Left cardiac atrium (tissue), 4 donors: ENCODE measurements at regions not wholly inside any gene's neighbourhood (a gene's known extent, or its start where the extent isn't known, plus 50 kb on each side); places are given as distances from the start of the nearest gene placed in this dataset.

Experiments used
- ATAC-seq, 2 donors: fragments of 200-7000 bp; cut with Tn5 transposase; one replicate each; pipeline ENCODE4 v1.9.1; 2020; ENCODE audit warnings: mild to moderate bottlenecking in 2 of 2, moderate library complexity in 2 of 2
- DNase-seq: peaks from one replicate; pipeline ENCODE4 v3.0.0-alpha.2; 2020
- intact Hi-C, 2 donors: fragments of 100-400 bp; cut with DNase I; formaldehyde crosslinking; loops; one replicate each; pipeline versions ENCODE4 v1.14.1 to v1.15.1; 2022 to 2023
- donor health status: DM: no; HTN: yes; CAD: no.
- donor health status: DM: no; HTN: yes; CAD: no; lungs with severe emphysema.
- donor health status: DM: yes; HTN: yes; CAD: no.
- donor health status: Dilated cardiomyopathy.

DNA sequence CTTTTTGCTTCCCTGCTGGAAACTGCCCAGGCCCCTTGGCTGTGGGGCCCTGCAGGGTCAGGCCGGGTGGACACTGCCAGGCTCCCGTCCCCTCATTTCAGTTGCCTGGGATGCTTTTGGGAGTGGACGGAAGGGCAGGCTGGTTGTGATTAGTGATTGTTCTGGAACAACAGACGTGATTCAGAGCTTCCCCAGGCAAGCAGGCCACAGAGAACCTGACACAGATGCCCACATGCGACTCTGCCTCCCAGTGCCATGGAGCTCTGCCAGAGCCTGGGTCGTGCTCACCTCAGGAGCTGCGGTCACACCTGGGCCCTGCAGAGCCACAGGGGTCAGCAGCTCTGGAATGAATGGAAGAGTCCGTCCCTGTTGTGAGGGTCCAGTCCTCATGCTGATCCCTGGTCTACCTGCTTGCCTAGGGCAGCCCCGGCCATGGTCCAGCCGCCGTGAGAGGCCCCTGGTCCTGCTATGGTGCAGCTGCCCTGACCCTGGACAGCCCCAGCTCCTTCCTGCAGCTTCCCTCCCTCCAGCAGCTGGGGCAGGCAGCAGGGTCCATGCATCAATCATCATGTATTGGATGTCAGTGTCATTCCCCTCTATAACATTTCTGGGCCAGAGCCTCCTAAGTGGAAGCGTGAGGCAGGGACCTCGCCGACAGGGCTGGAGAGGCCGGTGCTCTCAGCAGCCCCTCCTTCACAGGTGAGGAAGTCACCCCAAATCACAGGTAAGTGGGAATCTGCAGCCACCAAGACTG lies 518.6 kb upstream of the MYT1L start:
- intact Hi-C loops = no loop called here
- no peak for DNase-seq
- no peak for ATAC-seq

GRCh38 chr2:2848621-2849333 lies 517.7 kb upstream of the MYT1L start:
- DNase-seq (no peak), ATAC-seq (no peak)
- intact Hi-C loops = no loop called here

- ATAC-seq = no peak
- intact Hi-C loops = no loop called here
- no peak for DNase-seq
These were observed 517.1 kb upstream of the MYT1L start for GRCh38 chr2:2848198-2848597.

DNA sequence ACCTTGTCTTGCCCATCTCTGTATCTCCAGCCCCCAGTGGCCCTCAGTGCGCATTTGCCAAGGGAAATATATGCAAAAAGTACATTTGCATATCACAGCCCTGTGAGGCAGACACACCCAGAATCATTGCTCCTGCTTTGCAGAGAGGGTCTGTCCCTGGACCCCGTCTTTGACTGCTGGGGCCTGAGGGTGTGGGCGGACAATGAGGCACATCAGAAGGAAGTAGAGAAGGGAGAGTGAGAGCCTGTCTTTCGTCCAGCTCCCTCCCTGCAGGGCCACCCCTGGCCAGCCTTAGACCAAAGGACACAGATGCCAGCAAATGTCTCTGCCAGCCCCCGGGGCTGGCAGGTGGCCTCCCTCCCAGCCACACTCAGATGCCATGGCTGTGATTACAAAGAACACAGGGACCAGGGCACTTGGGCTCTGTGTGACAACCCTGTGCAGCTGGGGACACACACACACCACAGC lies 516.2 kb upstream of the MYT1L start:
- DNase-seq = no peak
- intact Hi-C loops = no loop called here
- ATAC-seq = peak; percentile 53 to 66

- DNase-seq = peak; percentile 69
- peak; percentile 81 to 85 for ATAC-seq
- intact Hi-C loops = no loop called here
These were observed 515.5 kb upstream of the MYT1L start for GRCh38 chr2:2846332-2847208.

DNA sequence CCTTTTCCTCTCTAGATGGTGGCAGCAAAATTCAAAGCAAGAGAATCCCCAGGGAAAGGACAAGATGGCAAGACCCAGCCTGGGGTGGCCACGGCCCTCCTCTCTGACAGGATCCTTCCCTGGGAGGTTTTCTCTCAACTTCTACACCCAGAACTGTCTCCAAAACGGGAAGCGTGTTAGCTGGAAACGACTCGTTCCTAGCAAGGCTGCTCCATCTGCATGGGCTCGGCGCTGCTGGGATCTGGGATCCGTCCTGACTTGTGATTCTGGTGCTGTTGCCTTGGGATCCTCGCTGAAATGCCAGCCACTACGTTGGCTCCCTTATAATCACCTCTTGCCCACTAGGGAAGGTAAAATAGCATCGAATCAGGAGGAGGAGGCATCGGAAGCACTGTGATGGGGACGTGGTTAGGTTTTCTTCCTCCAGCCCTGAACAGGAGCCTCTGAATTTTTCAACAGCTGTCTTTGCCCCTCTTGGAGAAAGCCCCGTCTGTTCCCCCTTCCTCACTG lies 514.8 kb upstream of the MYT1L start:
- intact Hi-C loops = no loop called here
- ATAC-seq (no peak), DNase-seq (no peak)

GRCh38 chr2:2845267-2845666 lies 514.2 kb upstream of the MYT1L start:
- DNase-seq = no peak
- intact Hi-C loops = no loop called here
- no peak for ATAC-seq

- intact Hi-C loops = no loop called here
- DNase-seq = no peak
- no peak for ATAC-seq
These were observed 513.0 kb upstream of the MYT1L start for GRCh38 chr2:2843969-2844548.

DNA sequence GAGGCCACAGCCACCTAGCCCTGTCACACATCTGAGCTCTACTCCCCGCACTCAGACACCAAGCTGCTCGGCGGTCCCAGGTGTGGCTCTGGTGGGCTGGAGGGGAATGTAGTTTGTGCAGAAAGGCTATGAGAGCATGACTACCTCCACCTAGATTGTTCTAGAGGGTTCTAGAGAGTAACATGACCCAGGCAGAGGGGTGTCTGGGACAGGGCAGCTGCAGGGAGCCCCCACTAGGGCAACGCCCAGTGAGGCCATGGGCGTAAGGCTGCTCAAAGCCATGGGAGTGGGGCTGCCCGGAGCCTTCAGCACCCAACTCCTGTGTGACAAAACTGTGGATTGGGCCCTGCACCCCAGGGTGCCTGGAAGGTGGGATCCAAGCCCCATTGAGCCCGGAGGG lies 511.4 kb upstream of the MYT1L start:
- DNase-seq = no peak
- ATAC-seq = no peak
- intact Hi-C loops = no loop called here

GRCh38 chr2:2840681-2841300 lies 509.7 kb upstream of the MYT1L start:
- no peak for ATAC-seq
- DNase-seq = no peak
- intact Hi-C loops = no loop called here

GRCh38 chr2:2839782-2840531 lies 508.9 kb upstream of the MYT1L start:
- ATAC-seq (peak; percentile 26 to 88), DNase-seq (no peak)
- intact Hi-C loops = no loop called here

DNA sequence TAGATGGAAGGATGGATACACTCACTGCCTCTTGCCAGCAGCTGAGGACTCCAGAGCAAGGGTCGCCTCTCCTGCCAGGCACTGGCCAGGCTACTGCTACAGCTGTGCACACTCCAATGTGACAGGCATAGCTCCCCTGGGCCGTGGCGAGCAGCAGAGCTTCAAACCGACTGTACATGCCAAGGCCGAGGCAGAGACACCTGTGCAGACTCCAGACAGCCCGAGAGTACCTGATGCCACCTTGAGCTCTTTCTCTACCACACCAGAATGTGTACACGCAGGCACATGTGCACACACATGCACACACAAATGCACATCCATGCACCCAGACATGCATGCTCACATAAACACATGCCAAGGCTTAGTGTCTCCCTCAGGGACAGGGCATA lies 508.3 kb upstream of the MYT1L start:
- DNase-seq = no peak
- intact Hi-C loops = no loop called here
- ATAC-seq = peak in 1 of 2 donors; percentile 67

DNA sequence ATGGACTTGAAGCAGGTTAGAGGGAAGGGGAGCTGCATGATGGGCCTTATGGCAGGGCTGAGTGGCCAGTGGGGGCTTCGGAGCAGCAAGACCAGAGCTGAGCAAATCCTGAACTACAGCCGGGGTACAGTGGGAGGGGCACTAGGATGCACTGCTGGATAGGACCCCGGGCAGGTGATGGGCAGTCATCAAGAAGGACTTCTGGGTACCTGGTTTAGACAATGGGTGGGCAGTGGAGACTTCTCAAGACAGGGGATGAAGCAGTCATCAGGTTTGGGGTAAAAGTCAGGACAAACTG lies 507.4 kb upstream of the MYT1L start:
- ATAC-seq (no peak), DNase-seq (no peak)
- intact Hi-C loops = no loop called here

GRCh38 chr2:2837746-2838547 lies 506.9 kb upstream of the MYT1L start:
- intact Hi-C loops = no loop called here
- DNase-seq (no peak), ATAC-seq (no peak)

- intact Hi-C loops = no loop called here
- DNase-seq (no peak), ATAC-seq (no peak)
These were observed 505.4 kb upstream of the MYT1L start for GRCh38 chr2:2836343-2837070.

- intact Hi-C loops = no loop called here
- DNase-seq = no peak
- no peak for ATAC-seq
These were observed 503.6 kb upstream of the MYT1L start for GRCh38 chr2:2834516-2835254.
